HCT116 (cell line): ENCODE measurements at regions not wholly inside any gene's neighbourhood (a gene's known extent, or its start where the extent isn't known, plus 50 kb on each side); places are given as distances from the start of the nearest gene placed in this dataset.

Source experiments
- ATAC-seq: fragments of 200-7000 bp; cut with Tn5 transposase; 2 replicates; pipeline ENCODE4 v1.9.1; 2020; ENCODE audit warnings: mild to moderate bottlenecking, moderate library complexity
- BruUV-seq: library from RNA; stranded (reverse); fragments of 400-500 nt; replicated peaks from 2 replicates; lab custom pipeline; 2021; lab: Mats Ljungman, UMichigan
- CTCF ChIA-PET: fragments of 300-600 bp; sonication (Branson Sonifier 250); formaldehyde crosslinking; loops from one replicate; lab custom pipeline; 2021; ENCODE audit warnings: antibody characterized with exemption; lab: Charles Lee
- POLR2A ChIA-PET: fragments of 300-600, 350-600 bp; sonication (Branson Sonifier 250); formaldehyde crosslinking; loops from one replicate; lab custom pipeline; 2021; ENCODE audit warnings: antibody characterized with exemption; lab: Charles Lee
- RAD21 ChIA-PET, 2 experiments: fragments of 300-600 bp; sonication (Branson Sonifier 250); formaldehyde crosslinking; loops; one replicate each; lab custom pipeline; 2023; ENCODE audit warnings: low total read pairs in 2 of 2; ENCODE audit not compliant: uncharacterized antibody in 2 of 2, unreplicated experiment in 2 of 2, low non-redundant PET in 1 of 2; lab: Charles Lee
- DNase-seq: peaks from one replicate; pipeline ENCODE4 v3.0.0-alpha.2; 2010; ENCODE audit warnings: low read depth, low spot score
- H2AFZ ChIP-seq: fragments of 200-600 bp; shearing (Covaris generic), sonication (generic); 2 replicates; pipeline ENCODE4 v1.6.1; 2017; ENCODE audit warnings: low read depth, mixed run types, mixed read lengths, antibody characterized with exemption, low read length; ENCODE audit not compliant: poor library complexity, severe bottlenecking
- H3K27ac ChIP-seq: 2 replicates; pipeline ENCODE4 v1.5.1; 2012; ENCODE audit warnings: low read depth, low read length
- H3K27me3 ChIP-seq: fragments of 200-600 bp; sonication (generic); 2 replicates; pipeline ENCODE4 v1.6.1; 2016; ENCODE audit warnings: mixed run types, low read length, mixed read lengths; ENCODE audit not compliant: insufficient read depth
- H3K36me3 ChIP-seq, 2 experiments: fragments of 200-500 bp in 1 of 2; fragments of 200-600 bp in 1 of 2; sonication (Bioruptor generic) in 1 of 2; sonication (generic) in 1 of 2; 2 replicates each; pipeline versions ENCODE4 v1.5.1 to v1.6.1; 2014 to 2016; ENCODE audit warnings: low read length in 2 of 2, inconsistent platforms in 1 of 2, mixed read lengths in 1 of 2, mixed run types in 1 of 2; ENCODE audit not compliant: insufficient read depth in 2 of 2, control insufficient read depth in 1 of 2
- H3K4me1 ChIP-seq, 2 experiments: fragments of 200-600 bp in 1 of 2; sonication (generic) in 1 of 2; 2 replicates each; pipeline versions ENCODE4 v1.5.1 to v1.6.1; 2012 to 2017; ENCODE audit warnings: low read length in 2 of 2, inconsistent platforms in 1 of 2, mild to moderate bottlenecking in 1 of 2, mixed read lengths in 1 of 2, mixed run types in 1 of 2, moderate library complexity in 1 of 2; ENCODE audit not compliant: insufficient read depth in 2 of 2, control insufficient read depth in 1 of 2
- H3K4me2 ChIP-seq: fragments of 200-600 bp; sonication (generic); 2 replicates; pipeline ENCODE4 v1.6.1; 2017; ENCODE audit warnings: mixed run types, low read length, mixed read lengths
- H3K4me3 ChIP-seq, 2 experiments: fragments of 200-600 bp in 1 of 2; sonication (generic) in 1 of 2; replicated peaks in 1 of 2; 2 replicates each; pipeline ENCODE4 v1.5.1; 2011 to 2016; ENCODE audit warnings: low read length in 2 of 2, control low read depth in 1 of 2, low read depth in 1 of 2, mild to moderate bottlenecking in 1 of 2, mixed read lengths in 1 of 2, mixed run types in 1 of 2
- H3K79me2 ChIP-seq: fragments of 200-600 bp; sonication (generic); 2 replicates; pipeline ENCODE4 v1.6.1; 2017; ENCODE audit warnings: mild to moderate bottlenecking, mixed run types, low read length, moderate library complexity, mixed read lengths; ENCODE audit not compliant: insufficient read depth
- H3K9ac ChIP-seq: fragments of 200-600 bp; sonication (generic); 2 replicates; pipeline ENCODE4 v1.6.1; 2016; ENCODE audit warnings: low read length, mixed read lengths
- H3K9me2 ChIP-seq: fragments of 200-600 bp; sonication (generic), shearing (Covaris generic); 2 replicates; pipeline ENCODE4 v1.6.1; 2017; ENCODE audit warnings: mixed run types, mild to moderate bottlenecking, moderate library complexity; ENCODE audit not compliant: insufficient read depth
- H3K9me3 ChIP-seq, 2 experiments: fragments of 200-500 bp in 1 of 2; fragments of 200-600 bp in 1 of 2; sonication (Bioruptor generic) in 1 of 2; sonication (generic) in 1 of 2; 2 replicates each; pipeline ENCODE4 v1.6.1; 2014 to 2017; ENCODE audit warnings: low read length in 2 of 2, mixed read lengths in 2 of 2, inconsistent platforms in 1 of 2, low read depth in 1 of 2, mild to moderate bottlenecking in 1 of 2, mixed run types in 1 of 2, moderate library complexity in 1 of 2; ENCODE audit not compliant: control insufficient read depth in 1 of 2, insufficient read depth in 1 of 2
- H4K20me1 ChIP-seq: fragments of 200-600 bp; sonication (generic), shearing (Covaris generic); 2 replicates; pipeline ENCODE4 v1.6.1; 2017; ENCODE audit warnings: mixed run types, mild to moderate bottlenecking, moderate library complexity; ENCODE audit not compliant: insufficient read depth
- CBX3 ChIP-seq: IDR thresholded peaks from 2 replicates; pipeline ENCODE4 v1.6.1; 2012; ENCODE audit warnings: low read depth
- CEBPB ChIP-seq: IDR thresholded peaks from 2 replicates; pipeline ENCODE4 v1.6.1; 2012; ENCODE audit warnings: low read depth
- ELF1 ChIP-seq: IDR thresholded peaks from 2 replicates; pipeline ENCODE4 v1.6.1; 2012; ENCODE audit warnings: low read depth, borderline replicate concordance
- EZH2phosphoT487 ChIP-seq: fragments of 200-600 bp; IDR thresholded peaks from 2 replicates; pipeline ENCODE4 v1.6.1; 2018; ENCODE audit warnings: antibody characterized with exemption, borderline replicate concordance
- FOSL1 ChIP-seq: IDR thresholded peaks from 2 replicates; pipeline ENCODE4 v1.6.1; 2012; ENCODE audit warnings: low read depth
- JUND ChIP-seq: IDR thresholded peaks from 2 replicates; pipeline ENCODE4 v1.6.1; 2012
- POLR2A ChIP-seq: IDR thresholded peaks from 2 replicates; pipeline ENCODE4 v1.7.0; 2011; ENCODE audit warnings: borderline replicate concordance; ENCODE audit not compliant: insufficient read depth, insufficient read length; ENCODE audit errors: extremely low read depth
- POLR2AphosphoS5 ChIP-seq: IDR thresholded peaks from 2 replicates; pipeline ENCODE4 v1.6.1; 2011; ENCODE audit warnings: mild to moderate bottlenecking, low read depth, low read length, moderate library complexity
- RAD21 ChIP-seq: IDR thresholded peaks from 2 replicates; pipeline ENCODE4 v1.6.1; 2012; ENCODE audit warnings: low read depth, mild to moderate bottlenecking
- SIN3A ChIP-seq: IDR thresholded peaks from 2 replicates; pipeline ENCODE4 v1.6.1; 2012; ENCODE audit warnings: low read depth
- SRF ChIP-seq: IDR thresholded peaks from 2 replicates; pipeline ENCODE4 v1.6.1; 2012; ENCODE audit warnings: low read depth
- TCF7L2 ChIP-seq: IDR thresholded peaks from 2 replicates; pipeline ENCODE4 v1.7.0; 2011; ENCODE audit warnings: borderline replicate concordance, inconsistent platforms; ENCODE audit not compliant: insufficient read depth, insufficient read length; ENCODE audit errors: extremely low read depth
- ZFX ChIP-seq: fragments of 450-650 bp; IDR thresholded peaks from 2 replicates; pipeline ENCODE4 v1.6.1; 2017
- intact Hi-C: fragments of 100-400 bp; cut with micrococcal nuclease; formaldehyde crosslinking; loops from 2 replicates; pipeline ENCODE4 v1.10.0; 2022
- TF ChIP-seq, protein P1 (sequence below), 3 experiments: fragments of 200-600 bp in 1 of 3; sonication (generic) in 1 of 3; IDR thresholded peaks in 2 of 3; conservative IDR thresholded peaks in 1 of 3; 2 replicates each; pipeline ENCODE4 v1.5.1; 2012 to 2017; ENCODE audit warnings: low read depth in 2 of 3, low read length in 2 of 3, antibody characterized with exemption in 1 of 3, borderline replicate concordance in 1 of 3, control low read depth in 1 of 3, mild to moderate bottlenecking in 1 of 3, mixed read lengths in 1 of 3, mixed run types in 1 of 3, moderate library complexity in 1 of 3; ENCODE audit not compliant: insufficient read depth in 1 of 3
- TF ChIP-seq, protein P2 (sequence below): IDR thresholded peaks from 2 replicates; pipeline ENCODE4 v1.6.1; 2012
- TF ChIP-seq, protein P3 (sequence below): IDR thresholded peaks from 2 replicates; pipeline ENCODE4 v1.6.1; 2011; ENCODE audit warnings: mild to moderate bottlenecking, low read length, moderate library complexity; ENCODE audit not compliant: insufficient replicate concordance; ENCODE audit errors: extremely low read depth

DNA sequence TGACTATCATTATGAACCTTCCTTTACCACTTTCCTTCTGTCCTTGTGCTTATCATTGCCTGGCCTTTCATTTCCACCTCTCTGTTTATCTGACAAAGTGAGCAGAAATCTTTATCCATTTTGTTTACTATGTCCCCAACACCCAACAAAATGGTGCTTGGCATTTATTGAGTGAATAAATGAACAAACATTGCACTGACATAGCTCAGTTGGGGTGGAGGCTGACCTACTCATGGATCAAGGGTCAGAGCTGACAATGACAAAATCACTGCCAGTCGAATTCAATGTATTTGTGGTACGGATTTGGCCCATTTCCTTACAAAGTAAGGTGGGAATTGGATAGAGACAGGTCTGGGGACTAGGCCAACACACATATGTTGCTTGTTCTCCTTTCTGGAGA, 257.4 kb upstream of the PLXNA2 start:
- ChIA-PET POLR2A (no interaction called here), RAD21 (no interaction called here), CTCF (no interaction called here)
- Histone ChIP-seq H3K4me2 (no peak overlapping the region), H3K79me2 (no peaks in the 10 kb centered on the region), H3K9me2 (no peaks in the 10 kb centered on the region), H4K20me1 (no peaks in the 10 kb centered on the region), H3K4me3 (no peak overlapping the region), H3K9ac (no peak overlapping the region), H3K36me3 (no peaks in the 10 kb centered on the region), H2AFZ (no peak overlapping the region), H3K27ac (no peak overlapping the region)
- ATAC-seq = no peak
- intact Hi-C loops = no loop called here
- TF ChIP-seq ELF1 (no peak), RAD21 (no peak), POLR2A (no peak), EZH2phosphoT487 (no peak), SIN3A (no peak), JUND (no peak), CEBPB (no peak), POLR2AphosphoS5 (no peak), ZFX (no peak), TCF7L2 (no peak), SRF (no peak), FOSL1 (no peak), CBX3 (no peak)
- TF ChIP-seq, protein P1, sequence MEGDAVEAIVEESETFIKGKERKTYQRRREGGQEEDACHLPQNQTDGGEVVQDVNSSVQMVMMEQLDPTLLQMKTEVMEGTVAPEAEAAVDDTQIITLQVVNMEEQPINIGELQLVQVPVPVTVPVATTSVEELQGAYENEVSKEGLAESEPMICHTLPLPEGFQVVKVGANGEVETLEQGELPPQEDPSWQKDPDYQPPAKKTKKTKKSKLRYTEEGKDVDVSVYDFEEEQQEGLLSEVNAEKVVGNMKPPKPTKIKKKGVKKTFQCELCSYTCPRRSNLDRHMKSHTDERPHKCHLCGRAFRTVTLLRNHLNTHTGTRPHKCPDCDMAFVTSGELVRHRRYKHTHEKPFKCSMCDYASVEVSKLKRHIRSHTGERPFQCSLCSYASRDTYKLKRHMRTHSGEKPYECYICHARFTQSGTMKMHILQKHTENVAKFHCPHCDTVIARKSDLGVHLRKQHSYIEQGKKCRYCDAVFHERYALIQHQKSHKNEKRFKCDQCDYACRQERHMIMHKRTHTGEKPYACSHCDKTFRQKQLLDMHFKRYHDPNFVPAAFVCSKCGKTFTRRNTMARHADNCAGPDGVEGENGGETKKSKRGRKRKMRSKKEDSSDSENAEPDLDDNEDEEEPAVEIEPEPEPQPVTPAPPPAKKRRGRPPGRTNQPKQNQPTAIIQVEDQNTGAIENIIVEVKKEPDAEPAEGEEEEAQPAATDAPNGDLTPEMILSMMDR (IDR thresholded peaks at IDR 0.05 in 2 of 3, conservative IDR thresholded peaks at IDR 0.05 in 1 of 3; ENCODE audit: borderline replicate concordance in 1 of 3, insufficient read depth in 1 of 3, low read depth in 2 of 3, low read length in 2 of 3) = no peak
- TF ChIP-seq, protein P2, sequence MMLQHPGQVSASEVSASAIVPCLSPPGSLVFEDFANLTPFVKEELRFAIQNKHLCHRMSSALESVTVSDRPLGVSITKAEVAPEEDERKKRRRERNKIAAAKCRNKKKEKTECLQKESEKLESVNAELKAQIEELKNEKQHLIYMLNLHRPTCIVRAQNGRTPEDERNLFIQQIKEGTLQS = no peak
- TF ChIP-seq, protein P3, sequence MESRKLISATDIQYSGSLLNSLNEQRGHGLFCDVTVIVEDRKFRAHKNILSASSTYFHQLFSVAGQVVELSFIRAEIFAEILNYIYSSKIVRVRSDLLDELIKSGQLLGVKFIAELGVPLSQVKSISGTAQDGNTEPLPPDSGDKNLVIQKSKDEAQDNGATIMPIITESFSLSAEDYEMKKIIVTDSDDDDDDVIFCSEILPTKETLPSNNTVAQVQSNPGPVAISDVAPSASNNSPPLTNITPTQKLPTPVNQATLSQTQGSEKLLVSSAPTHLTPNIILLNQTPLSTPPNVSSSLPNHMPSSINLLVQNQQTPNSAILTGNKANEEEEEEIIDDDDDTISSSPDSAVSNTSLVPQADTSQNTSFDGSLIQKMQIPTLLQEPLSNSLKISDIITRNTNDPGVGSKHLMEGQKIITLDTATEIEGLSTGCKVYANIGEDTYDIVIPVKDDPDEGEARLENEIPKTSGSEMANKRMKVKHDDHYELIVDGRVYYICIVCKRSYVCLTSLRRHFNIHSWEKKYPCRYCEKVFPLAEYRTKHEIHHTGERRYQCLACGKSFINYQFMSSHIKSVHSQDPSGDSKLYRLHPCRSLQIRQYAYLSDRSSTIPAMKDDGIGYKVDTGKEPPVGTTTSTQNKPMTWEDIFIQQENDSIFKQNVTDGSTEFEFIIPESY = no peak
- TF ChIP-seq, all 23 proteins: peak for 0
- H3K9me3 ChIP-seq = no peaks in the 10 kb centered on the region
- no TSS peak for BruUV-seq
- no peaks in the 10 kb centered on the region; the same call in 1 of the 2 replicates for H3K27me3 ChIP-seq
- DNase-seq = no peak
- no peaks in the 10 kb centered on the region for H3K4me1 ChIP-seq
